ENCODE measurements at regions not wholly inside any gene's neighbourhood (a gene's known extent, or its start where the extent isn't known, plus 50 kb on each side); places are given as distances from the start of the nearest gene placed in this dataset.

DNA sequence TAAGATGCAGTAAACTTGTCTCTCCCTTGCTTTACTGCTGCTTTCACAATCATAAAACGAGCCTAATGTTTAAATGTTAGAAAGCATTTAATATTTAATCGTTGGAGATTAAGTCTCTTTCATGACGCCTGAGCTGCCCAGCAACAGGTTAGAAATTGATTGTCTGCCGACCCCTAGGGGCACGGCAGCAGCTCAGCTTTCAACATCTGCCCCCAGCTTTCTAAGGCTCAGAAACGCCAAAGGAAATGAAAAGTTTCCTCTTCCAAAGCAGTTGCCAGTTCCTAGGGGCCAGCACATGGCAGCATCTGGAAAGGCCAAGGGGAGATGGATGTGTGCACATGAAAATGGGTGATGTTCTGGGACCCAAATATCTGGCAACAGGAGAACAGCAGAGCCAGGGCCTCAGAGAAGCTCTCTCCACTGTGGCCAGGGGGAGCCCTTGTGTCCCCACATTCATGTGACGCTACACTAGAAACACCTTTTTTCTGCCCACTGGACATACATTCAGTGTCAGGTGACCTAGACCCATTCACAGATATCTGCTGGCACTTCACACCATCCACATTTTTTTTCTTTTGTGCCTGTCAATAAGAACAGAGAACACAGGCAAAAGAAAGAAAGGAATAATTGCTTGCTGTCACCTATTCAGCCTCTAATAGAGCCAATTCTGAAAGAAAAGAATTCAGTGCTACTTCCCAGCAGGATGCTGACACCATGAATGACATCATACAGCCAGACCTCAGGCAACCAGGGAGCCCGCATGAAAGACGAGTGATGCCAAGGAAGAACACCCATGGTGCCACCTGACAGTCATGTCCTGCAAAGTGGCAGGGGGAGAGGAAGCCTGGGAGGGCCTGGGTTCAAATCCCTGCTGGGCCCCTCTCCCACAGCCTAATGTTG lies 205.0 kb upstream of the TAS2R1 start:
- DNase-seq (ENCODE audit: low read depth, low spot score): no peak
- Histone ChIP-seq H3K36me3 (ENCODE audit: control insufficient read depth, insufficient read depth, low read length) (no peaks in the 10 kb centered on the region), H3K4me1 (ENCODE audit: control insufficient read depth, insufficient read depth, low read length) (peaks cover 3% of the 10 kb centered on the region; the same call in 1 of the 2 replicates), H3K27me3 (ENCODE audit: control insufficient read depth, insufficient read depth, low read length) (no peaks in the 10 kb centered on the region), H3K9me3 (ENCODE audit: control insufficient read depth, insufficient read depth, low read length) (no peaks in the 10 kb centered on the region), H3K4me3 (ENCODE audit: low read length) (no peak overlapping the region), H3K27ac (ENCODE audit: low read length) (no peak overlapping the region)
- WGBS (ENCODE audit: insufficient coverage, insufficient read length): no CpG with 5 or more reads among the region's 9 CpGs

DNA sequence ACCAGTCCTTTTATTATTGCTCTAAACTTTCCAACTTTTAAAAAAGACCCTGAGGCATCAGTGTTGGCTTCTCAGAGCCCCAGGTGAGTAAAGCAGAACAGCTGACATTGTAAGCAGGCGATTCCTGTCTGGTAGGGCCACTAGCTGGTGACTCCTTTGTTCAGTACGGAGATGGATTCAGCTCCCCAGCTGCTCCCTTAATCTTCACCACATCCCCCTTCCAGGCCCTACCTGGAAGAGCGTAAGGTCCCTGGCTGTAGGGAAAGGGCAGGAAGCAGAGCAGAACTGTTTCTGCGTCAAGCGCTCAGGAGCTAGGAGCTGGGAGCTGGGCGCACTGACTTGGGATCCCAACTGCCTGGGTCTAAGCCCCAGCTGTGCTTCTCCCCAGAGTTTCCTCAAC lies 203.7 kb upstream of the TAS2R1 start:
- H3K4me1 ChIP-seq (ENCODE audit: control insufficient read depth, insufficient read depth, low read length): peaks cover 3% of the 10 kb centered on the region; the same call in 1 of the 2 replicates
- no peak overlapping the region for H3K27ac ChIP-seq (ENCODE audit: low read length)
- no peak for DNase-seq (ENCODE audit: low read depth, low spot score)
- no CpG with 5 or more reads among the region's 6 CpGs for WGBS (ENCODE audit: insufficient coverage, insufficient read length)
- no peaks in the 10 kb centered on the region for H3K36me3 ChIP-seq (ENCODE audit: control insufficient read depth, insufficient read depth, low read length)
- no peak overlapping the region for H3K4me3 ChIP-seq (ENCODE audit: low read length)
- no peaks in the 10 kb centered on the region for H3K9me3 ChIP-seq (ENCODE audit: control insufficient read depth, insufficient read depth, low read length)
- no peaks in the 10 kb centered on the region for H3K27me3 ChIP-seq (ENCODE audit: control insufficient read depth, insufficient read depth, low read length)

DNA sequence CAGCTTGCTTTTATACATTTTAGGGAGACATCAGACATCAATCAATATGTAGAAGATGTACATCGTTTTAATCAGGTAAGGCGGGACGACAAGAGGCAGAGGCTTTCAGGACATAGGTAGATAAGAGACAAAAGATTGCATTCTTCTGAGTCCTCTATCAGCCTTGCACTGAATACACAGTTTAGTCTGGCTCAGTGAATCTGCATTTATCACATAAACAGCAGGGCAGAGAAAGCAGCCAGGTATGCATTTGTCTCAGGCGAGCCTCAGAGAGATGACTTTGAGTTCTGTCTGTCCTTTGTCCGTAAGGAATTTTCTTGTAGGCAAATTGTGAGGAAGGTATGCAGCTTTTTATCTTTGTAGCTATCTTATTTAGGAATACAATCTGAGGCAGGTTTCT lies 202.8 kb upstream of the TAS2R1 start:
- Histone ChIP-seq H3K4me3 (ENCODE audit: low read length) (no peak overlapping the region), H3K4me1 (ENCODE audit: control insufficient read depth, insufficient read depth, low read length) (peaks cover 3% of the 10 kb centered on the region; the same call in 1 of the 2 replicates), H3K9me3 (ENCODE audit: control insufficient read depth, insufficient read depth, low read length) (no peaks in the 10 kb centered on the region), H3K36me3 (ENCODE audit: control insufficient read depth, insufficient read depth, low read length) (no peaks in the 10 kb centered on the region), H3K27me3 (ENCODE audit: control insufficient read depth, insufficient read depth, low read length) (no peaks in the 10 kb centered on the region), H3K27ac (ENCODE audit: low read length) (no peak overlapping the region)
- DNase-seq (ENCODE audit: low read depth, low spot score): no peak
- no CpG with 5 or more reads among the region's 5 CpGs for WGBS (ENCODE audit: insufficient coverage, insufficient read length)

DNA sequence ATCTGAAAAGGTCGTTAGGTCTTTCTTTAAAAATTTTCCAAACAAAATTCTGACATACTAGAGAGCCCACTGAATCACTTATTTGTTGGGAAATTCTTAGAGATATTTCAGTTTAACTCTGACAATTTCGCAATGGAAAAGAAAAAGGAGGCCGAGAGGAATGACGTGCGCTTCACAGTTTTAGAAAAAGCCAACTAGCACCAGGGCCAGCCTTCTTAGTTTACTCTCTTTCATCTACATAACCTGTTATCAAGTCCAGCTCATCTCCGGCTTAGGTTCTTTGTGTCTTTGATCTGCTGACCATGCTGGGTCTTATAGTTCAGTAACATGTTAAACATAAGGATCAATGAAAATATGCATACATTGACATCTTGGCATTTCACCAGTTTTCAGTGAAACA lies 201.7 kb upstream of the TAS2R1 start:
- WGBS (ENCODE audit: insufficient coverage, insufficient read length): no CpG with 5 or more reads among the region's 6 CpGs
- peaks cover 3% of the 10 kb centered on the region; the same call in 1 of the 2 replicates for H3K4me1 ChIP-seq (ENCODE audit: control insufficient read depth, insufficient read depth, low read length)
- H3K27me3 ChIP-seq (ENCODE audit: control insufficient read depth, insufficient read depth, low read length): no peaks in the 10 kb centered on the region
- H3K9me3 ChIP-seq (ENCODE audit: control insufficient read depth, insufficient read depth, low read length): no peaks in the 10 kb centered on the region
- no peak overlapping the region for H3K27ac ChIP-seq (ENCODE audit: low read length)
- no peaks in the 10 kb centered on the region for H3K36me3 ChIP-seq (ENCODE audit: control insufficient read depth, insufficient read depth, low read length)
- no peak for DNase-seq (ENCODE audit: low read depth, low spot score)
- no peak overlapping the region for H3K4me3 ChIP-seq (ENCODE audit: low read length)

DNA sequence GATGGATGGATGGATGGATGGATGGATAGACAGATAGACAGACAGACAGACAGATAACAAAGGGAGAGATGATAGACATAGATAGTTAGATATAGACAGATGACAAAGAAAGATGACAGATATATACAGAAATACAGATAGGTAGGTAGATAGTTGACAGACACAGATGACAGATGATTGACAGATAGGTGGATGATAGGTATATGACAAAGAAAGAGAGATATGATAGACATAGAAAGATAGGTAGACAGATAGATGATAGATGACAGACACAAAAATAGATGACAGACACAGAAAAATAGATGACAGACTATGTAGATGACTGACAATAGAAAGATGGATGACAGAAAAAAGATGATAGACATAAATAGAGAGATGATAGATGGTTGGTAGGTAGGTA lies 200.0 kb upstream of the TAS2R1 start:
- Histone ChIP-seq H3K36me3 (ENCODE audit: control insufficient read depth, insufficient read depth, low read length) (no peaks in the 10 kb centered on the region), H3K4me1 (ENCODE audit: control insufficient read depth, insufficient read depth, low read length) (peaks cover 2% of the 10 kb centered on the region; the same call in 1 of the 2 replicates), H3K9me3 (ENCODE audit: control insufficient read depth, insufficient read depth, low read length) (no peaks in the 10 kb centered on the region), H3K27me3 (ENCODE audit: control insufficient read depth, insufficient read depth, low read length) (no peaks in the 10 kb centered on the region), H3K27ac (ENCODE audit: low read length) (no peak overlapping the region), H3K4me3 (ENCODE audit: low read length) (no peak overlapping the region)
- no peak for DNase-seq (ENCODE audit: low read depth, low spot score)

DNA sequence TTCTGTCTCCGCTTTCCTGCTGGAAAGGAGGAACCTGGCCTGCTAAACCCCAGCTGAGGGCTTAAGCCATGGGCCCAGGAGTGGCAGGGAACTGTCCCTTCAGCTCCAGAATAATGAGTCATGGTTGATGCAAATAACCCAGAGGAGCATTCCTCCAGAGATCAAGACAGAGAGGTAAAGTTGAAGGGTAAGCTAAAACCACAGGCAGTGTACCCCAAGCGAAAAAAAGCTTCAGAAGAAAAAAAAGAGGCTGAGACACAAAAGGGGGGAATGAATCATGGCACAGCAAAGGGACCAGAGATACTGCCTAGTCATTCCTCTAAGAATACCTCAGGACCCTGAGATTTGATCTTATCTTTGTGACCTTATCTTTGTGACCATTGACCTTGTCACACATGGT lies 199.5 kb upstream of the TAS2R1 start:
- Histone ChIP-seq H3K27ac (ENCODE audit: low read length) (no peak overlapping the region), H3K4me1 (ENCODE audit: control insufficient read depth, insufficient read depth, low read length) (peaks cover 2% of the 10 kb centered on the region; the same call in 1 of the 2 replicates), H3K36me3 (ENCODE audit: control insufficient read depth, insufficient read depth, low read length) (no peaks in the 10 kb centered on the region), H3K27me3 (ENCODE audit: control insufficient read depth, insufficient read depth, low read length) (no peaks in the 10 kb centered on the region), H3K9me3 (ENCODE audit: control insufficient read depth, insufficient read depth, low read length) (no peaks in the 10 kb centered on the region), H3K4me3 (ENCODE audit: low read length) (no peak overlapping the region)
- WGBS (ENCODE audit: insufficient coverage, insufficient read length): no CpG with 5 or more reads among the region's 2 CpGs
- no peak for DNase-seq (ENCODE audit: low read depth, low spot score)

DNA sequence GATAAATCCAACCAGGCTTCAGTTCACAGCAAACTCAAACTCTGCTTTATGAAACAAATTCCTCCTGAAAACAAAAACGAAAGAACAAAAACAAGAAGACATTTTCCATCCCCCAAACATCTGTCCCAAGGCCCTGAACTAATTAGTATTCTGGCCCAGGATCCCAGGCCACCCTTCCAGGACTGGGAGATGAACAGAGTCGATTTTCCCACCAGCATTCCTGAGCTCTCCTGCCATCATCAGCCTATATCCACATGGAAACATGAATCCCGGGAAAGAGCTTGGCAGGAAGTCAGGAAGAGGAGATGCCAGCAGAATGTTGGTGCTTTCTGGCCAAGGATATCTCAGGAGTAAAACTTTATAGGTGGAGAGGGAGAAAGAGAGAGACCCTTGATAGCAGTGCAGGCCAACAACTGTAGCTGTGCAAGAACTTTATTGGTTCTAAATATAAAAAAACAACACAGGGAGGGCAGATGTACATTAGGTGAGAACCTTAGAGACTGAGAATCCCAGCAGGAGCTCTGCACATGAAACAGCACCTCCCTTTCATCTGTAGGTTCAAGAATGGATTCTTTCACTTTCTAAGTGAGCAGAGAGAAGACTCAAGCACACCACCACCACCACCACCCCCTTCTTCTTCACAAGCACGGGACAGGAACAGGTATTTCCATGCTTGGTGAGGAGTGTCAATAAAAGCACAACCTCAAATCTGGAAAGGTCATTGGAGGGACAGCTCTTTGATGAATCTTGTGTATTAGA lies 190.7 kb upstream of the TAS2R1 start:
- WGBS (ENCODE audit: insufficient coverage, insufficient read length): no CpG with 5 or more reads among the region's 4 CpGs
- no peaks in the 10 kb centered on the region for H3K27me3 ChIP-seq (ENCODE audit: control insufficient read depth, insufficient read depth, low read length)
- no peaks in the 10 kb centered on the region for H3K36me3 ChIP-seq (ENCODE audit: control insufficient read depth, insufficient read depth, low read length)
- H3K4me1 ChIP-seq (ENCODE audit: control insufficient read depth, insufficient read depth, low read length): no peaks in the 10 kb centered on the region
- H3K4me3 ChIP-seq (ENCODE audit: low read length): no peak overlapping the region
- no peaks in the 10 kb centered on the region for H3K9me3 ChIP-seq (ENCODE audit: control insufficient read depth, insufficient read depth, low read length)
- no peak overlapping the region for H3K27ac ChIP-seq (ENCODE audit: low read length)
- DNase-seq (ENCODE audit: low read depth, low spot score): no peak

DNA sequence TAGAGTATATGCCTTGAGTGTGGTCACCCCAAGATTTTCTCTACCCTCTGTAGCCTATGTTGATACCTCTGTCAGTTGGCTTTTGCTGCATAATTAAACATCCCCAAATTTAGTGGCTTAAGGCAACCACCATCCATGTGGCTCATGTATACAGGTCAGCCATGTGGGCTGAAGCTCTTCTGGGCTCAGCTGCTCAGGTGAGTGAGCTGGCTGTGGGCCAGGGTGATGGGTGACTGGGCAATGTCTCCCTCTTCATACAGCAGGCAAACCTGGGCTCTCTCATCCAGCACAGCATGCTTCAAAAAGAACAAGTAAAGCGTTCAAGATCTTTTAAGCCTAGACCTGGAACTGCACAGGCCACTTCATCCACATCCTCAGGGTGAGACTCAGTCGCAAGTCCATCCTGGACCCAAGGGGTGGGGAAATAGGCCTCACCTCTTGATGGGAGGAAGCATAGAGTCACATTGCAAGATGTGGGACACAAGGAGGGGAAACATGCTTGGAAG lies 188.2 kb upstream of the TAS2R1 start:
- H3K4me3 ChIP-seq (ENCODE audit: low read length): no peak overlapping the region
- WGBS (ENCODE audit: insufficient coverage, insufficient read length): no CpG with 5 or more reads among the region's 2 CpGs
- no peaks in the 10 kb centered on the region for H3K27me3 ChIP-seq (ENCODE audit: control insufficient read depth, insufficient read depth, low read length)
- no peaks in the 10 kb centered on the region for H3K4me1 ChIP-seq (ENCODE audit: control insufficient read depth, insufficient read depth, low read length)
- no peak overlapping the region for H3K27ac ChIP-seq (ENCODE audit: low read length)
- H3K9me3 ChIP-seq (ENCODE audit: control insufficient read depth, insufficient read depth, low read length): no peaks in the 10 kb centered on the region
- no peaks in the 10 kb centered on the region for H3K36me3 ChIP-seq (ENCODE audit: control insufficient read depth, insufficient read depth, low read length)
- DNase-seq (ENCODE audit: low read depth, low spot score): no peak

DNA sequence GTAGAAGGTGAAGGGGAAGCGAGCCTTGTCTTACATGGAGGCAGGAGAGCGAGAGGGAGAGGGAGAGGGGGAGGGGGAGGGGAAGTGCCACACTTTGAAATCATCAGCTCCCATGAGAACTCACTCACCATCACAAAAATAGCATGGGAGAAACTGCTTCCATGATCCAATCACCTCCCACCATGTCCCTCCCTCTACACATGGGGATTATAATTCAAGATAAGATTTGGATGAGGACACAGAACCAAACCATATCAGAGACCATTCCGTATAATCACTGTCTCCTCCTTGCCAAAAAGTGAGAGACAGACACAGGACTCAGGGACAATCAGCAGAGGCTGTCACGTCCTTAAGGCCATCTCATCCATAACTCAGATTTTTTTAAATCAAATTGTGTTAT lies 187.7 kb upstream of the TAS2R1 start:
- no peaks in the 10 kb centered on the region for H3K27me3 ChIP-seq (ENCODE audit: control insufficient read depth, insufficient read depth, low read length)
- no peak overlapping the region for H3K27ac ChIP-seq (ENCODE audit: low read length)
- no peaks in the 10 kb centered on the region for H3K4me1 ChIP-seq (ENCODE audit: control insufficient read depth, insufficient read depth, low read length)
- no CpG with 5 or more reads among the region's 4 CpGs for WGBS (ENCODE audit: insufficient coverage, insufficient read length)
- no peaks in the 10 kb centered on the region for H3K9me3 ChIP-seq (ENCODE audit: control insufficient read depth, insufficient read depth, low read length)
- H3K4me3 ChIP-seq (ENCODE audit: low read length): no peak overlapping the region
- no peaks in the 10 kb centered on the region for H3K36me3 ChIP-seq (ENCODE audit: control insufficient read depth, insufficient read depth, low read length)
- DNase-seq (ENCODE audit: low read depth, low spot score): no peak

DNA sequence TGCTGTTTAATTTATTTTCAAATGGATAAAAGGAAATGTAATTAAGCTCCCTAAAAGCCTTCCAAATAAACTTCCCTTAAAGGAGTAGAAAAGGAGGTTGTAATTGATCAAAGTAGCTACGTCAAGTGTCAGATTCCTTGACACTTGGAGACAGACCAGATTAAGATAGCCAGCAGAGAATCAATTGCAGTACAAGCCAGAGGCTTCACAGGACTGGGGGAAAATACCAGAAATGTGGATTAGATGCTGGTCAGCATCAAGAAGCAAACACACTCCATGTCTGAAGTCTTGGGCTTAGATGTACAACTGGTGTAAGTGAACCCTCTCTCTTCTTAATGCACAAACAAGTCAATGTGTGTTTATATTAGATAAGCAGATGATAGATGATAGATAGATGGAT lies 184.9 kb upstream of the TAS2R1 start:
- no peaks in the 10 kb centered on the region for H3K36me3 ChIP-seq (ENCODE audit: control insufficient read depth, insufficient read depth, low read length)
- no CpG with 5 or more reads among the region's 1 CpG for WGBS (ENCODE audit: insufficient coverage, insufficient read length)

More for the DNA sequence above, 184.9 kb upstream of the TAS2R1 start:
- Histone ChIP-seq H3K27ac (ENCODE audit: low read length) (no peak overlapping the region), H3K4me1 (ENCODE audit: control insufficient read depth, insufficient read depth, low read length) (no peaks in the 10 kb centered on the region), H3K9me3 (ENCODE audit: control insufficient read depth, insufficient read depth, low read length) (no peaks in the 10 kb centered on the region), H3K4me3 (ENCODE audit: low read length) (no peak overlapping the region), H3K27me3 (ENCODE audit: control insufficient read depth, insufficient read depth, low read length) (no peaks in the 10 kb centered on the region)
- DNase-seq (ENCODE audit: low read depth, low spot score): no peak

All from iPS DF 6.9 (cell line).